ENCODE measurements at regions not wholly inside any gene's neighbourhood (a gene's known extent, or its start where the extent isn't known, plus 50 kb on each side); places are given as distances from the start of the nearest gene placed in this dataset.

DNA sequence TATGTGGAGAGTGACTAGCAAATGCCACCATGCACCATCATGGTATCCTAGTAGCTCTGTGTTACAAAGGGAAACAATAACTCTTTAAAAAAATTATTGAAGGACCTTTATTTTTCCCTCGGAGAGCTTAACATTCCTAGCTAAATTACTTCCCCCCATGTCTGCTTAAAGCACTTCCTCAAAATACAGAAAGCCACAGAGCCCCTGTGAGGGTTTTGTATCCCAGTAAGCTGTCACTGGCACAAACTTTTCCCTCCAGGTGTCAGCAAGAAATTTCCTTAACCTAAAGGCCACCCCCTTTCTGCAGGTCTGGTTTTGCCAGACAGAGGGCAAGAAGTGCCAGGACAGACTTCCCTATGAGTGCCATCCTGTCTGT is 340.0 kb upstream of the PRDM1 start:
- TF ChIP-seq, protein P1, sequence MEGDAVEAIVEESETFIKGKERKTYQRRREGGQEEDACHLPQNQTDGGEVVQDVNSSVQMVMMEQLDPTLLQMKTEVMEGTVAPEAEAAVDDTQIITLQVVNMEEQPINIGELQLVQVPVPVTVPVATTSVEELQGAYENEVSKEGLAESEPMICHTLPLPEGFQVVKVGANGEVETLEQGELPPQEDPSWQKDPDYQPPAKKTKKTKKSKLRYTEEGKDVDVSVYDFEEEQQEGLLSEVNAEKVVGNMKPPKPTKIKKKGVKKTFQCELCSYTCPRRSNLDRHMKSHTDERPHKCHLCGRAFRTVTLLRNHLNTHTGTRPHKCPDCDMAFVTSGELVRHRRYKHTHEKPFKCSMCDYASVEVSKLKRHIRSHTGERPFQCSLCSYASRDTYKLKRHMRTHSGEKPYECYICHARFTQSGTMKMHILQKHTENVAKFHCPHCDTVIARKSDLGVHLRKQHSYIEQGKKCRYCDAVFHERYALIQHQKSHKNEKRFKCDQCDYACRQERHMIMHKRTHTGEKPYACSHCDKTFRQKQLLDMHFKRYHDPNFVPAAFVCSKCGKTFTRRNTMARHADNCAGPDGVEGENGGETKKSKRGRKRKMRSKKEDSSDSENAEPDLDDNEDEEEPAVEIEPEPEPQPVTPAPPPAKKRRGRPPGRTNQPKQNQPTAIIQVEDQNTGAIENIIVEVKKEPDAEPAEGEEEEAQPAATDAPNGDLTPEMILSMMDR (conservative IDR thresholded peaks at IDR 0.05; ENCODE audit: low read length), result no peak
- TF ChIP-seq EZH2phosphoT487 (IDR thresholded peaks at IDR 0.05; ENCODE audit: borderline replicate concordance, low read depth, low read length), result no peak
- Histone ChIP-seq H3K27ac (ENCODE audit: low read depth, low read length, poor library complexity, severe bottlenecking) (no peak overlapping the region), H3K36me3 (ENCODE audit: insufficient read depth, low read length) (no peaks in the 10 kb centered on the region), H4K20me1 (ENCODE audit: insufficient read depth, low read length) (no peaks in the 10 kb centered on the region), H3K4me3 (ENCODE audit: low read depth, low read length, poor library complexity, severe bottlenecking) (no peak overlapping the region), H3K4me1 (ENCODE audit: insufficient read depth, low read length, poor library complexity, severe bottlenecking) (peaks cover 42% of the 10 kb centered on the region), H3K4me2 (ENCODE audit: low read length) (peak overlapping the region; percentile 7), H2AFZ (ENCODE audit: low read length) (no peak overlapping the region; the same call in 1 of the 2 replicates), H3K9me2 (ENCODE audit: insufficient read depth, low read length) (no peaks in the 10 kb centered on the region), H3K79me2 (ENCODE audit: insufficient read depth, low read depth, low read length) (no peaks in the 10 kb centered on the region), H3K9me3 (ENCODE audit: low read length) (no peaks in the 10 kb centered on the region)
- ChIA-PET CTCF (ENCODE audit: unreplicated experiment) (no interaction called here), POLR2A (interaction anchor here (0.9 to 1.3 kb wide), 3 partner anchors 9 to 26 kb away, joined by 3 to 4 read pairs (median 4); no protein-coding TSS in a partner anchor)
- BruUV-seq (replicated peaks), result no TSS peak
- intact Hi-C loops (cut with micrococcal nuclease; ENCODE audit: unreplicated experiment), result no loop called here
- no peak for DNase-seq (ENCODE audit: low spot score)

- Histone ChIP-seq H3K27ac (ENCODE audit: low read depth, low read length, poor library complexity, severe bottlenecking) (no peak overlapping the region), H3K36me3 (ENCODE audit: insufficient read depth, low read length) (no peaks in the 10 kb centered on the region), H3K4me1 (ENCODE audit: insufficient read depth, low read length, poor library complexity, severe bottlenecking) (peaks cover 47% of the 10 kb centered on the region), H4K20me1 (ENCODE audit: insufficient read depth, low read length) (no peaks in the 10 kb centered on the region), H3K9me3 (ENCODE audit: low read length) (no peaks in the 10 kb centered on the region), H3K9me2 (ENCODE audit: insufficient read depth, low read length) (no peaks in the 10 kb centered on the region), H3K79me2 (ENCODE audit: insufficient read depth, low read depth, low read length) (no peaks in the 10 kb centered on the region), H2AFZ (ENCODE audit: low read length) (peak overlapping the region; percentile 4; the same call in 1 of the 2 replicates), H3K4me3 (ENCODE audit: low read depth, low read length, poor library complexity, severe bottlenecking) (no peak overlapping the region), H3K4me2 (ENCODE audit: low read length) (peak overlapping the region; percentile 7; the same call in 1 of the 2 replicates)
- BruUV-seq (replicated peaks), result no TSS peak
- DNase-seq (ENCODE audit: low spot score), result no peak
- CTCF ChIA-PET (ENCODE audit: unreplicated experiment), result no interaction called here
- intact Hi-C loops (cut with micrococcal nuclease; ENCODE audit: unreplicated experiment), result no loop called here
- TF ChIP-seq, protein P1 (conservative IDR thresholded peaks at IDR 0.05; ENCODE audit: low read length), result no peak
- POLR2A ChIA-PET, result interaction anchor here (0.7 to 1.3 kb wide), 4 partner anchors 8 to 70 kb away, joined by 3 to 4 read pairs (median 4); no protein-coding TSS in a partner anchor
These were observed 340.5 kb upstream of the PRDM1 start for GRCh38 chr6:105745464-105746129.

GRCh38 chr6:105744815-105745214 is 341.3 kb upstream of the PRDM1 start:
- no TSS peak for BruUV-seq (replicated peaks)
- ChIA-PET POLR2A (interaction anchor here (0.7 to 1.0 kb wide), 5 partner anchors 8 to 178 kb away, joined by 3 to 4 read pairs (median 3); no protein-coding TSS in a partner anchor), CTCF (ENCODE audit: unreplicated experiment) (no interaction called here)
- Histone ChIP-seq H3K79me2 (ENCODE audit: insufficient read depth, low read depth, low read length) (no peaks in the 10 kb centered on the region), H3K27ac (ENCODE audit: low read depth, low read length, poor library complexity, severe bottlenecking) (no peak overlapping the region), H3K9me3 (ENCODE audit: low read length) (no peaks in the 10 kb centered on the region), H3K36me3 (ENCODE audit: insufficient read depth, low read length) (no peaks in the 10 kb centered on the region), H3K4me3 (ENCODE audit: low read depth, low read length, poor library complexity, severe bottlenecking) (no peak overlapping the region), H3K9me2 (ENCODE audit: insufficient read depth, low read length) (no peaks in the 10 kb centered on the region), H2AFZ (ENCODE audit: low read length) (peak overlapping the region; percentile 4; the same call in 1 of the 2 replicates), H3K4me1 (ENCODE audit: insufficient read depth, low read length, poor library complexity, severe bottlenecking) (peaks cover 53% of the 10 kb centered on the region), H3K4me2 (ENCODE audit: low read length) (no peak overlapping the region), H4K20me1 (ENCODE audit: insufficient read depth, low read length) (no peaks in the 10 kb centered on the region)
- DNase-seq (ENCODE audit: low spot score), result no peak
- TF ChIP-seq EZH2phosphoT487 (IDR thresholded peaks at IDR 0.05; ENCODE audit: borderline replicate concordance, low read depth, low read length), result no peak
- TF ChIP-seq, protein P1 (conservative IDR thresholded peaks at IDR 0.05; ENCODE audit: low read length), result no peak
- intact Hi-C loops (cut with micrococcal nuclease; ENCODE audit: unreplicated experiment), result no loop called here

Measured in OCI-LY7 (cell line).